ENCODE measurements at regions not wholly inside any gene's neighbourhood (a gene's known extent, or its start where the extent isn't known, plus 50 kb on each side); places are given as distances from the start of the nearest gene placed in this dataset.

DNA sequence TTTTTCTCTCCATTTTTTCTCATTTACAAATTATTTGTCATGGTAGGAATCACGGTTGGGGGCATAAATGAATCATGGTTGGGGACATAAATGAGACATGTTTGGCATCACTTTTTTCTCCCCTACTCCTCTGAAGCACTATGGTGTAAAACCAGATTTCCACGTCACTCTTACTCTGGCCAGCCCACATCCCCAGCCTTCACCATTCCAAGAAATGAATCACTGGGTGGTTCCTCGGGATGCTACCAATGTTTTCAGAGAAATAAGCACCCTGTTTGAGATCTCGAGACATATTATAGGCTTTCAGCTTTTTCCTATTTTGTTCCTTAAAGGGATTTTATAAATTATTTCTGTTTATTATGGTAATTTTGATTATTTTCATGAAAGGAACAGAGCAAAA is 155.0 kb upstream of the SLC8A1 start:
- Mint-ChIP-seq H3K27me3 (no peaks in the 10 kb centered on the region), H3K27ac (no peak overlapping the region), H3K36me3 (ENCODE audit: low read depth) (no peaks in the 10 kb centered on the region), H3K9me3 (peaks cover 3% of the 10 kb centered on the region), H3K4me1 (no peaks in the 10 kb centered on the region), H3K4me3 (no peak overlapping the region)
- POLR2A ChIA-PET = no interaction called here
- CTCF ChIA-PET = no interaction called here
- no peak for DNase-seq

DNA sequence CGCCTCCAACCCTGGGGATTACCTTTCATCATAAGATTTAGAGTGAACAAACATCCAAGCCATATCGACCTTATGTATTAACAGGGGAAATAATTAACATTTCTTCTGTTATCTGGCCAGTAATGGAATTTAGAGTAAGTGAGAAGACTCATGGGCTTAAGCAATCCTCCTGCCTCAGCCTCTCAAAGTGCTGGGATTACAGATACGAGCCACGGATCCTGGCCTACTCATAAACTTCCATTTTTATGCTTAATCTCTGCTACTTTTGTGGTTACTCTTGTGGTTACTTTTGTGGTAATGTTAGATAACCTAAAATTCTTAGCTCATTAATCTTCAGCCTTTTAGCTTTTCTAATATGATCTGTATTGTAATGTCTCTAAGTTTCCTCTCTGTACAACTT is 159.3 kb upstream of the SLC8A1 start:
- ChIA-PET POLR2A (no interaction called here), CTCF (no interaction called here)
- no peaks in the 10 kb centered on the region for H3K9me3 Mint-ChIP-seq
- H3K4me3 Mint-ChIP-seq = no peak overlapping the region
- no peaks in the 10 kb centered on the region for H3K27me3 Mint-ChIP-seq
- H3K27ac Mint-ChIP-seq = no peak overlapping the region
- DNase-seq = no peak
- no peaks in the 10 kb centered on the region for H3K36me3 Mint-ChIP-seq (ENCODE audit: low read depth)
- no peaks in the 10 kb centered on the region for H3K4me1 Mint-ChIP-seq

DNA sequence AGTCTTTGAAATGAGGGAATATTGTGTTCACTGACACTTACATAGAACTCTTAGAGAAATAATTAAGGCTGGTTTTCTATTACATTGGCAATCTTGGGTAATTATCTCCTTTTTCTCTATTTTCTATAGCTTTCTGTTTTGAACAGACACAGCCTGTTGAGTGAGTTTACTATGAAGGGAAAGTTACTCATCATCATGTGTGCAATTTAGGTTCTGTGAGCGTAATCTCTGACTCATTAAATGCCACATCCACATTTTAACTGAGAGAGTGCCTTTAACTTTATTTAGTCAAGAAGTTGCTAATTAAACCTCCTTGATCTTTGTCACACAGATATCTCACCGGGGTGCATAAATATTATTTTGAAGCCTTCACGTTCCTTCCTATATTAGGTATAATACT is 174.0 kb upstream of the SLC8A1 start:
- POLR2A ChIA-PET = no interaction called here
- Mint-ChIP-seq H3K4me3 (no peak overlapping the region), H3K4me1 (no peaks in the 10 kb centered on the region), H3K27ac (no peak overlapping the region), H3K36me3 (ENCODE audit: low read depth) (no peaks in the 10 kb centered on the region), H3K27me3 (no peaks in the 10 kb centered on the region), H3K9me3 (no peaks in the 10 kb centered on the region)
- no peak for DNase-seq
- CTCF ChIA-PET = no interaction called here

DNA sequence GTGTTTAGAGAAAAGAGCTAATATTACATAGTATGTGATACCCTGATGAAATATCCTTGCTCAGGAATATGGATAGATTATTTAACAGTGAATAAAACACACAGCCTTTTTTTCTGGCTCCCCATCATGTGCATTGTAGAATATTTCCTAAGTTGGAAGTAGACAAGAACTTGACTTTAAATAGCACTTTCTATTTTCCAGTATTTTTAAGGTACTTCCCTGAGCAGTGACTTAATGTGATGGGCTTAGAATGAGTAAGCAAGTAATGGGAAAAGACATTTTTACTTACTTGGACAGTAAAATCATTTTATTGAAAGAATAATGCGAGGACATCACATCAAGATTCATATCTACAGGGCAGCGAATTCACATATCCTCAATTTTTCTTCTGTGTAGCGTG is 176.7 kb upstream of the SLC8A1 start:
- Mint-ChIP-seq H3K27me3 (no peaks in the 10 kb centered on the region), H3K4me3 (no peak overlapping the region), H3K4me1 (no peaks in the 10 kb centered on the region), H3K36me3 (ENCODE audit: low read depth) (no peaks in the 10 kb centered on the region), H3K9me3 (no peaks in the 10 kb centered on the region), H3K27ac (no peak overlapping the region)
- no peak for DNase-seq
- CTCF ChIA-PET = no interaction called here
- POLR2A ChIA-PET = no interaction called here

DNA sequence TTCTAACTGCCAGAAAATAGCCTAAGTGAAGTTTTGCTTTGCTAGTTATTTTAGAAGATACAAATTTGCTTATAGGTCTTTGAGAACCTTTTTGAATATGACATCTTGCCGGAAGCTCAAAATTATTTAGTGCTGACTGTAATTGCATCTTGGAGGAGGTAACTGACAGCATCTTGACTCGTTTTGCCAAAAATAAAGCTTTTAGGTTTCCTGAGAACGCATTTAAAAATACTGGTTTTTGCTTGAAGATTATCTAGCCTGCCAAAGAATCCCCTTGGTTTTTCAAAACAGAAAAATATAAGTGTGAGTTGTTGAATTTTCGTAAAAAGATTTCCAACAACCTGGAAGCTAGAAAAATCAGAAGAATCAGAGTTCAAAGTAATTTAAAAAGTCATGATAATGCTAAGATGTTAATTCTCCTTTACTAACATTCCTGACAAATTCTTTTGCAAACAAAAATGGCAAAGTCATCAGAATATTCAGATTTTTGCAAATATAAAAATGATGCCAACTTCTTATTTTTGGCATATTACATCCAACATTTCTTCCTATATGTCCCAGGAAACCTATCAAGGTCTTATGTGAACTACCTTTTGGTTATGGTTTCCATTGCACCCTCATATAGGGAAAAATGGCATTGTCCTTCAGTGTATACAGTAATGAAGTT is 178.0 kb upstream of the SLC8A1 start:
- Mint-ChIP-seq H3K4me3 (no peak overlapping the region), H3K27ac (no peak overlapping the region), H3K36me3 (ENCODE audit: low read depth) (no peaks in the 10 kb centered on the region), H3K27me3 (no peaks in the 10 kb centered on the region), H3K9me3 (peaks cover 2% of the 10 kb centered on the region), H3K4me1 (no peaks in the 10 kb centered on the region)
- CTCF ChIA-PET = no interaction called here
- POLR2A ChIA-PET = no interaction called here
- DNase-seq = no peak

DNA sequence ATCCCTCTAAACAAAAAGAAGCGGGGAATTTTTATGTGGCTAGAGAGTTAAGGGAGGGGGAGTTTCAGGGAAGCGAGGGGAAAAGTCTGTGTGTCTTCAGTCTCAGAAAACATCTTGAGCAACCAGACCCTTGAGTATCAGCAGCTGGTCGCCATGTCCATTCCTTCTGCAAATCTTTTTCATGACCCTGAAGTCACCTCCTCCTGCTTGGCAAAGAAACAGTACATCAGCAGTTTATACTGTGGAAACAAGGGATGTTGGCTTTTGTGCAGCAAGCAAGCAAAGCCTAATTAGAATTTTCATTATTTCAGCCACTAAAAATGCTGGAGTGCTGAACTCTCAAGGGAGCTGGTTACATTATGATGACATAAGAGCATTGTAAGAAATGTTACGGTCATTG is 187.4 kb upstream of the SLC8A1 start:
- POLR2A ChIA-PET = no interaction called here
- H3K27me3 Mint-ChIP-seq = no peaks in the 10 kb centered on the region
- no peaks in the 10 kb centered on the region for H3K4me1 Mint-ChIP-seq
- H3K9me3 Mint-ChIP-seq = peaks cover 6% of the 10 kb centered on the region
- H3K36me3 Mint-ChIP-seq (ENCODE audit: low read depth) = no peaks in the 10 kb centered on the region
- DNase-seq = no peak
- CTCF ChIA-PET = no interaction called here
- H3K4me3 Mint-ChIP-seq = no peak overlapping the region
- no peak overlapping the region for H3K27ac Mint-ChIP-seq

DNA sequence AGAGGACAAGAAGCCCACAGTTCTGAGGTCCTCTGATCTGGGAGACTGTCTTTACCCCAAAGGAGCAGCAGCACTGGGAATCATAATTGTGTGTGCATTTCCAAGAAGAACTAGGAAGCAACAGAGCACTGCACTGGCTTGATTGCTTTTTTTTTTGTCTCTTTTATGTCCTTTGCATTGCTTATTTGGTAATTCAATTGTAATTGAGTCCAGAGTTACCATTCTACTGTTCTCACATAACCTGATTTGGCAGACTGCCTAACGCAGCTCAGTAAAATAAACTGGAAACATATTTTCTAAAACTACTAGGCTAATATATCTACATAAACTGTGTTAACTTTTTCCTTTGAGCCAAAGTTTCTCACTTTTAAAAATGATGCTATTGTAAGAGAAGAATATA is 190.3 kb upstream of the SLC8A1 start:
- Mint-ChIP-seq H3K27me3 (no peaks in the 10 kb centered on the region), H3K36me3 (ENCODE audit: low read depth) (no peaks in the 10 kb centered on the region), H3K4me1 (no peaks in the 10 kb centered on the region), H3K4me3 (no peak overlapping the region), H3K9me3 (peaks cover 4% of the 10 kb centered on the region), H3K27ac (no peak overlapping the region)
- ChIA-PET POLR2A (no interaction called here), CTCF (no interaction called here)
- no peak for DNase-seq

DNA sequence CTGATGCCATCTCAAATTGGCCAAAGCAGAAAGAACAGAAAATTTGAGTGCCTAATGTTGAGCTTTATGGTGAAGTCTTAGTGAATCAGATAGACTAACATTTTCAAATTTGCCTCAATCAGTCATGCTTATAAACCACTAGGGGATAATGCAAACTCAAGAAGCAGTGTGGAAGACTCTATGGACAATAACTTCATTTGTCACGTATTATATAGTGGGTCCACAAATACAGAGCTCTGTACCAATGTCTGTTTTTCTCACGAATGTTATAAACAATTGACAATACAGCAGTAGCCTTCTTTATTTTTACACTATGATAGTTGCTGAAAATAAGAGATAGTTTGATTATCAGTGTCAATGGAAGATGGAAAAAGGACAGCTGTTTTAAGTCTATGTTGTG is 190.8 kb upstream of the SLC8A1 start:
- H3K27ac Mint-ChIP-seq = no peak overlapping the region
- POLR2A ChIA-PET = no interaction called here
- peaks cover 4% of the 10 kb centered on the region for H3K9me3 Mint-ChIP-seq
- no peaks in the 10 kb centered on the region for H3K27me3 Mint-ChIP-seq
- no peaks in the 10 kb centered on the region for H3K4me1 Mint-ChIP-seq
- H3K4me3 Mint-ChIP-seq = no peak overlapping the region
- H3K36me3 Mint-ChIP-seq (ENCODE audit: low read depth) = no peaks in the 10 kb centered on the region
- CTCF ChIA-PET = no interaction called here
- DNase-seq = no peak

DNA sequence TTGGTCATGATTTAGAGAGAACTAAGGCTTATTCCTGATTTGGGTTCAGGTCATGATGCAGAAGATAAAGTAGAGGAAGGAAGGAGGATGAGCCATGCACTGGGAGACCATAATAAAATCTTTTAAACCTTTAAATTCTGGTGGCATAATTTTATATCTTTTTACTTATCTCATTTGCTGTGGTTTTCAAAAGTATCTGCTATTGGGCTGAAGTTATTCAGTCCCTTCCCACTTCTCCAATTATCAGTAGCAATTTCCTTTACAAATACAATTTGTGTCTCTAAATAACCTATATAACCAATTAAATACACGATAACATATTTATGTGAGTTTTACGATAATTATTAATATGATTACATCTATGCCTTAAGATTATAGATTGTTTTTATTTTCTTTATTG is 194.8 kb upstream of the SLC8A1 start:
- H3K27ac Mint-ChIP-seq = no peak overlapping the region
- no peaks in the 10 kb centered on the region for H3K27me3 Mint-ChIP-seq
- no peak overlapping the region for H3K4me3 Mint-ChIP-seq
- ChIA-PET POLR2A (no interaction called here), CTCF (no interaction called here)
- H3K4me1 Mint-ChIP-seq = no peaks in the 10 kb centered on the region
- no peaks in the 10 kb centered on the region for H3K36me3 Mint-ChIP-seq (ENCODE audit: low read depth)
- no peak for DNase-seq
- peaks cover 2% of the 10 kb centered on the region for H3K9me3 Mint-ChIP-seq

DNA sequence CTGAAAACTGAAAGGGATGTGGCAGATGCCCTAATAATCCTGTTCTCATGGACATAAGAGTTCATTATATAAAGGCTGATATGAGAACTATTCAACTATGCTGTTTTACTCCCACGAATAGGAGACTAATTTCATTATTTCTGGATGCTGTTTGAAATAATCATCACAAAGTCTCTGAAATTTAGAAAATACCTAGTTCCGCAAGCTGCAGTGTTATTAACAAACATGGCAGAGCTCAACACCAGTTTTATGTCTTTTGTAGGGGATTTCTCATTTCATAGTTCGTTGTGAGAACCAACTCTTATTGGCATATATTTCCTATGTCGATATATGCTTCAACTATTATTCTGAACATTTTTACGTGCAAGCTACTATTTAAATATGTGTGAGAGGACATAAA is 200.3 kb upstream of the SLC8A1 start:
- Mint-ChIP-seq H3K27ac (no peak overlapping the region), H3K4me1 (no peaks in the 10 kb centered on the region), H3K36me3 (ENCODE audit: low read depth) (no peaks in the 10 kb centered on the region), H3K4me3 (no peak overlapping the region), H3K27me3 (no peaks in the 10 kb centered on the region), H3K9me3 (no peaks in the 10 kb centered on the region)
- ChIA-PET CTCF (no interaction called here), POLR2A (no interaction called here)
- no peak for DNase-seq

DNA sequence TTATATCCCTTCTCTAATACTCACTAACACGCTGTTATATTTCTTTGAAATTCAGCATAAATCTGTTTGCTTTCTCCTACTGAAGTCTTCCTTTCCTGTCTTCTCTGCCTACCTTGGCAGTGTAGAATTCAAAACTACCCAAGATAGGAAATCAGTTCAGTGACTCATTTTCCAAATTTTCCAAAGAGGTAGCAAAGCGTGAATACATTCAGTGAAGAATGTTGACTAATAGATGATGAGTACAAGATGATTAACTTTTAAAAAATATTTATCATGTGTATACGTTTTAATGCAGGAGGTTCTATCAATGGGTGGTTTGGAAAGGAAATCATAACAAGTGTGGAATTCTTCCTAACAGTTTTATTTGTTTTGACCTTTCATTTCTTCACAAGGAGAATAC is 201.9 kb upstream of the SLC8A1 start:
- DNase-seq = no peak
- H3K36me3 Mint-ChIP-seq (ENCODE audit: low read depth) = no peaks in the 10 kb centered on the region
- H3K4me1 Mint-ChIP-seq = no peaks in the 10 kb centered on the region
- no peaks in the 10 kb centered on the region for H3K27me3 Mint-ChIP-seq
- H3K9me3 Mint-ChIP-seq = no peaks in the 10 kb centered on the region
- POLR2A ChIA-PET = no interaction called here
- no peak overlapping the region for H3K4me3 Mint-ChIP-seq
- CTCF ChIA-PET = no interaction called here
- H3K27ac Mint-ChIP-seq = no peak overlapping the region

DNA sequence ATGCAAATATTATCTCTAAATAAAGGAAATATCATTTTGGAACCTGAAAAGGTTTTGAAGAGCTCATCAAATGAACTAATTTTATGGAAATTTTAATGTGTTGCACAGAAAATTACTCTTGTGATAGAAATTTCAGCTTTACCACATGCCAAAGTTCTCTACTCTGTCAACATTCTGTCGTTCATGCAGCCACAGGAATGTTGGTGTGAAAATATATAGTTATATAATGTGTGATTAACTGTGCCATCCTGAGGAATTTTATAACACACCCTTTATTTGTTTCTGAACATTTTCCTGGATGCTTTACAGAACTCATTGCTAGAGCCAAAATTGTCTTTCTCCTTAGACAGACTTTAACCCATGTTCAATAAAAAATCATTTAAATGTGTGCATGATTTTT is 202.5 kb upstream of the SLC8A1 start:
- no peaks in the 10 kb centered on the region for H3K27me3 Mint-ChIP-seq
- H3K9me3 Mint-ChIP-seq = no peaks in the 10 kb centered on the region
- H3K4me1 Mint-ChIP-seq = no peaks in the 10 kb centered on the region
- H3K4me3 Mint-ChIP-seq = no peak overlapping the region
- ChIA-PET POLR2A (no interaction called here), CTCF (no interaction called here)
- no peak overlapping the region for H3K27ac Mint-ChIP-seq
- no peaks in the 10 kb centered on the region for H3K36me3 Mint-ChIP-seq (ENCODE audit: low read depth)
- no peak for DNase-seq

DNA sequence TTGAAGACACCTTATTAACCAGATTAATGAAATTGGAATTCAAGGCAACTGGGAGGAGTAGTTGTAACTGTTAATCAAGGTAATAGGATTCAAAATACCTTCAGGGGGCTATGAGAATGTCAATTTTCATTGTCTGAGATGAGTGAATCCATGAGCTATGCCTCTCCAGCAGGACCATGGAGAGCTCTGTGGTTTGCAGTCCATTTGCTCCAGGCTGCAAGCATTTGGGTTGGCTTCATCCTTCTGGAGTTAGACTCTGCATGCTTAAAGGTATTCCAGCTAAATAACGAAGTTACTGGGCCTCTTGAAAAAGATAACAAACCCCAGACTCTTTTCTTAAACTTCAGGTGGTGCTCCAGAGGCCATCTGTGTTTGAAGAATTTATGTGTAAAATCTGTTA is 207.1 kb upstream of the SLC8A1 start:
- Mint-ChIP-seq H3K4me1 (no peaks in the 10 kb centered on the region), H3K27ac (no peak overlapping the region), H3K27me3 (no peaks in the 10 kb centered on the region), H3K9me3 (no peaks in the 10 kb centered on the region), H3K36me3 (ENCODE audit: low read depth) (no peaks in the 10 kb centered on the region), H3K4me3 (no peak overlapping the region)
- DNase-seq = no peak
- ChIA-PET CTCF (no interaction called here), POLR2A (no interaction called here)

DNA sequence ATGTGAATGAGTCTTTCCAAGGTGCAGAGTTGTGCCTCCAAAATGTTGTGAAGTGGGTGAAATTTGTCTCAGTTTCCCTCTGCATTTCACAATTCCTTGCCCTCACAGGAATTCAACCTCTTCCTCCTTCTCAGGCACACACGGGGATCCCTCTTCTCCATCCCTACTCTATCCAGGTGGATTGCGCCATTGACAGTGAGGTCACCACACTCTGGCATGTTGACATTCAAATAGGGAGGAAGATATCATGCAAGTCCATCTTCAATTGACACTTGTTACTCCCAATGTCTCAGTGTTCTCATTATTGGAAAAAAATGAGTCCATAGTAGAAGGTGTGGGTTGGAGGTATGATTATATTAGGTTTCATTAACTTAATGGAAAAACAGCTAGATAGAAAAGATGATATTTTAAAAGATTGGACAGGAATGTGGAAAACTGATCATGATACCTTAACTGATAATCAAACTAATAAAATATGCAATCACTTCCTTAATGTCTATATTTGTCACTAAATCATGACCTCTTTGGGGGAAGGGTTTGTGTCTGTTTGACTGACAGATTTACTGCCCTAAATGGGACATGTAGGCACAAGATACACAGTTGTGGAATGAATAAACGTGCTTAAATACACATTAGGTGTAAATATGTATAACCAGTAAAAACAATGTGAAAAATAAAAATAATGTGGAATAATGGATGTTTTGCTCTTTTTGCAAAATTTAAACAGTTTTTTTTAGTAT is 213.8 kb upstream of the SLC8A1 start:
- no peak for DNase-seq
- Mint-ChIP-seq H3K36me3 (ENCODE audit: low read depth) (no peaks in the 10 kb centered on the region), H3K4me3 (no peak overlapping the region), H3K9me3 (no peaks in the 10 kb centered on the region), H3K27ac (no peak overlapping the region), H3K27me3 (no peaks in the 10 kb centered on the region), H3K4me1 (no peaks in the 10 kb centered on the region)
- ChIA-PET CTCF (no interaction called here), POLR2A (no interaction called here)

Measured in activated CD4-positive, alpha-beta memory T cell treated with anti-CD3 and anti-CD28 coated beads, Interleukin-2, amount 10 ng/mL, durations not matched to agents 7 days and 5 days (primary cell).